ENCODE measurements at regions not wholly inside any gene's neighbourhood (a gene's known extent, or its start where the extent isn't known, plus 50 kb on each side); places are given as distances from the start of the nearest gene placed in this dataset.
"Not testable (repeated sequence)": the region's sequence is repeated elsewhere in the genome, so short reads cannot be mapped to it uniquely, and the experiment has no call there.

GRCh38 chr21:15309022-15309590 lies 244.3 kb upstream of the NRIP1 start:
- no peak for DNase-seq

GRCh38 chr21:15309721-15310120 lies 244.9 kb upstream of the NRIP1 start:
- DNase-seq, result peak in 3 of 56 donors; percentile 4 to 19 (median 19)

- DNase-seq, result no peak
Measured at GRCh38 chr21:15311510-15311909, 246.7 kb upstream of the NRIP1 start.

GRCh38 chr21:15317034-15317433 lies 252.2 kb upstream of the NRIP1 start:
- DNase-seq, result not testable (repeated sequence)

DNA sequence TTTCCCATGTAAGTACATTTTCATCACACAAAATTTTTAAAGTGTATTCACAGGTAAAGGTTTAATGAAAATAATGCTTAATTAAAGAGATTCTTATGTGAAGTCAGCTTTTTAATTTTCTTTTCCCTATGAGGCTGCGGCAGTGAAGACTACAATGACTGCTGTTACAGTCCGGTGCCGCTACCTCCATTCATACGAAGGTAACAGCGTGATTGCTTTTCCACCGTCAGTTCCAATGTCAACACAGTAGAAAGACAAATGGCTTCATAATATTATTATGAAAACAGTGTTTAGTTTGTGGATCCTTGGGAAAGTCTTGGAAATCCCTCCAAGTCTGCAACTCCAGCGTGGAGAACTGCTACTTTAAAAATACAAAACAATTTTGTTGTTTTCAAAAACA lies 254.9 kb upstream of the NRIP1 start:
- DNase-seq, result no peak

- no peak for DNase-seq
Measured at GRCh38 chr21:15324542-15324941, 259.7 kb upstream of the NRIP1 start.

DNA sequence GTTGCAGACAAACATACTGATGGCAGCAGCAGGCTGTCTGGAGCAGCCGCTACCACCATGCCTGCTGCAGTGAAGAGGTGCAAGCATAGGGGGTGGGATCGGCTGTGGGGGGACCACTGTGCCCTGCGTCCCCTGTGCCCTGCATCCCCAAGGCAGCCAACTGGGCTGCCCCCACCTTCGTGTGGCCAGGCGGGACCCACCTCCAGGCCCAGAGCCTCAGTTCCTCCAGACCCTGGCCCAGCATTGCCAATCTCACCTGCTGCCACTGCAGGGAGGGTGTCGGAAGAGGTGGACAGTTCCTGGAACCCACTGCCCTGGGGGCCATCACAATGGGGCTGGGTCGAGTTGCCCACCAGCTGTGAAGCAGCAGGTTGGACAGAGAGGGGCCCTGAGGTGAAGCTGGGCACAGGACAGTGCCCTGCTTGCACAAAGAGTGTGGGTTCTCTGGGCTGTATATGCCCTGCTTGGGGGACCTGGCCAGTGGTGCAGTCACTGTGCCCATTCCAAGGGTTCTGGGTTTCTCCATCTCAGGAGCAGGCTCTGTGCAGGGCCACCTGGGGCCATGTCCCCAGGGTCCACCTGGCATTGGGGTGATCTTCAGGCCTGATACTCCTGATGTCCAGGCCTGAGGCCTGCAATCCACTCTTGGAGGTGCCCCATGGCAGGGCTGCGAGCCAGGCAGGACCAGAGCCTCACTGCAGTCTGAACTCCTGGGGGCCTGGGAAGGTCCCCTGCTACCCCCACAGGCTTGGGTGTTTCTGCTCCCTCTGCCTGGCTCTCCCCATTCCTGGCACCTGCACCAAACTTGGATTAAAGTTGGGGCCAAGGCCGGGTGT lies 261.4 kb upstream of the NRIP1 start:
- no peak for DNase-seq

DNA sequence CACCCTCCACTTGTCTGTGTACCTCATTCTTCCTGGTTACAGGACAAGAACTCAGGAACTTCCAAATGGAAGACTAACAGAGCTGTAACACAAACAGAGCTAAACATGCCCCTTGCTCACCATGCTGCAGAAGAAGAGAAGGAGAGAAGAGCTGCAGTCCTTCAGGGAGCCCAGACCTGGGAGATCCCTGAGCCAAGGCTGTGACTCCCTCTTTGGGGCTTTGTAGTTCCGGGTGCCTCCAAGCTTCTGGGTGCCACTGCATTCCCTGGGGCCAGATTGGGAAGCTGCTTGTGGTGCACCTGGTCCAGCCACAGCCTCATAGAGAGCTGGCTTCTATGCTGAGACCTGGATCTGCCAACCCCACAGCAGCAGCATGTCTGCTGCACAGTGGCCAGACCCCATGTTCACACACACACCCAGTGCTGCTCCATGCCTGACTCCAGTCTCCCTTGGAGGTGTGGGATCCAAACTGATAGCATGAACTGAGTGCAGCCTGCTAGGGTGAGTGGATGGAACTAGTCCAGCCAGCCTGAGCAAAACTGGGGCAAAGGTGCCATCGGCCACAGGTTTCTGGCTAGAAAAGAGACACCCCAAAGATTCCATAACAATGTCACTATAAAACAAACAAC lies 263.0 kb upstream of the NRIP1 start:
- no peak for DNase-seq

- no peak for DNase-seq
Measured at GRCh38 chr21:15329191-15329590, 264.4 kb upstream of the NRIP1 start.

GRCh38 chr21:15330872-15331271 lies 266.1 kb upstream of the NRIP1 start:
- no peak for DNase-seq

DNA sequence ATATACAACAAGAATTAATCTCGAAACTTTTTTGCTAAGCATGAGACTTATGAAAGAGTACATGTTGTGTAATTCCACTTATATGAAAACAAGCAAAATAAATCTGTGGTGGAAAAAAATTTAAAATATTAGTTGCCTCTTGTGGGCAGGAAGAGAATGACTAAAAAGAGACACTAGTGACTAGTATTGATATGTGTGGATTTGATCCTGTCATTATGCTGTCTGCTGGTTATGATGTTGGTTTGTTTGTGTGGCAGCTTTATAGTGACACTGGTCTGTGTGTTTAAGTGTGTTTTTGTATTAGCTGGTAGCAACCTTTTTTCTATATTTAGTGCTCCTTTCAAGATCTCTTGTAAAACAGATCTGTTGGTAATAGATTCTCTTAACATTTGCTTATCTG lies 267.8 kb upstream of the NRIP1 start:
- DNase-seq, result no peak

- no peak for DNase-seq
Measured at GRCh38 chr21:15333136-15333710, 268.4 kb upstream of the NRIP1 start.

- no peak for DNase-seq
Measured at GRCh38 chr21:15333951-15334350, 269.2 kb upstream of the NRIP1 start.

DNA sequence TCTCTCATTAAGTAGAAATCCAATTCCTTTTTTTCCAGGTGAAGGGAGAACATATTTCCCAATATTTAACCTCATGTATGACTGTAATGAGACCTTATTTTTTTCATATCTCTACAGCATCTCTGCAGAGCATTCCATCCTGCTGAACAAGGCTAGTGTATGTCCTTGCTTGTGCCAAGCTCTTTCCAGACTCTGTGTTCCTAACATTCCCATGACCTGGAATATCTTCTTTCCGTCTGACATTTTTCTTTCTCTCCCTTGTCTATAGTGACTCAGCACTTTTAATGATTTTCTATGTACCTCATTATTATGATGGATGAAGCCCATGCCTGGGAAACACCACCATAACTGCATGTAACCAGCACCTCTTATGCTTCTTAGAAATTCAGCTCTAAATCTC lies 278.3 kb upstream of the NRIP1 start:
- DNase-seq, result no peak

GRCh38 chr21:15352009-15352408 lies 287.2 kb upstream of the NRIP1 start:
- DNase-seq, result no peak

DNA sequence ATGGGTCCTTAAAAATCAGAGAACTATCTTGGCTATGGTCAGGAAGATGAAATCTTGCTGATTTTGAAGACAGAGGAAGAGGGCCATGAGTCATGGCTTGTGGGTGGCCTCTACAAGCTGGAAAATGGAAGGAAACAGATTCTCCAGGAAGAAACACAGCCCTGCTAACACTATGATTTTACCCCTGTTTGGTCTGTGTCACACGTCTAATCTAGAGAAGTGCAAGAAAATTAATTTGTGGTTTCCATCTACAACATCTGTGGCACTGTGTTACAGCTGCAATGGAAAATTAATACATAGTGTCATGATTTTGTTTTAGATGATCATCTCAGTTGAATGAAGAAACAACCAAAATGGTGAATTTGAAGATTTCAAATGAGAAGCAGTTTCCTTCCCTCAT lies 288.7 kb upstream of the NRIP1 start:
- no peak for DNase-seq

- no peak for DNase-seq
Measured at GRCh38 chr21:15354516-15354915, 289.7 kb upstream of the NRIP1 start.

DNA sequence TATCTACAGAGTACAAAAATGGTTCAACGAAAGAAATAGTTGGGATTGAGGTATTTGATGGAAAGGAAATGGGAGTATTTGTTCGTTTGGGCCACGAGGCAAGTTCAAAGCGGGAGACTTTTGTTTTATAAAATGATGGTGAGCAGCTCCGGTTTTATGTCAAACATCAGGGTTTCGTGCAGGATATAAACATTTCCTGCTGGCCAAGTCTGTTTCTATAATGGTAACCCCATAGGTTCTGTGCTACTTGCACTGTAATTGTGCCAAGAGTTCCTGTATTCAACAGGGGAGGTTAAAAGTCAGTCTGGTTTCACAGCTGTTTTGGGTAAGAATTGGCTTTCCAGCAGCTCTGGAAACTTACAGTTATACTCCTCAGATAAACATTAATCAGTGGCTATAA lies 290.3 kb upstream of the NRIP1 start:
- no peak for DNase-seq

DNA sequence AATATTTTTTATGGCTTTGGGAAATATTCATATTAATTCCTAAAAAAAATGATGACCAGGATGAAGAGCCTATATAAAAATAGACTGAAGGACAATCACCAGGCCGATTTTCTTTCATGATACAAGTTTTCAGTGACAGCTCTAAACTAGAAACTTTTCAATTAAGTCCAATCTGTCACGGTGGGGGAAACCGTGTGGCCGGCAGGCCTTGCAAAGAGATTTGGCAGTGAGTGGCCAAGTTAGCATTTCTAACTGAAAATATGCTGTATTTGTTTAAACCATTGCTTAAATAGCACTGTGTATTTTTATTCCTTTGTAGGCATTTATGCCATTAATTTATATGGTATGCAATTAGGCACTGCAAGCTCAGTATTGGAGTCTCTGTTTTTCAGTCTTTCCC lies 294.5 kb upstream of the NRIP1 start:
- DNase-seq, result no peak

DNA sequence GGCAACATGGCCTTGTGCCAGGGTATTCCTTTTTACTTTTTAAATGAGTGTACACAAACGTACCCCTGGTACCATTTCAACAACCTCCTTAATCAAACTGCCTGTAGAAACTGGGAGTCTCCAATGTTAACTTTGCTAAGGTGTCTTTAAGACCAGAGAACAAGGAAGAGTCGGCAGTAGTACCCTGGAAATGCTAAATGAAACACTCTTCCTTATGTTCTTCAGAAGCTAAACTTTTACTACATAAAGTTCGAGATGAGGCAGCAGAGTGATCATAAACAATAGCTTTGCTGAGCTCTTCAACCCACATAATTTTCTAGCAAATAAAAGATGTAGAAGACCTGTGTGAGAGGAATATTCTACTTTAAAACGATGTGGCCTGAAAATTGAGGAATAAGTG lies 297.7 kb upstream of the NRIP1 start:
- DNase-seq, result no peak

- DNase-seq, result no peak
Measured at GRCh38 chr21:15363921-15364320, 299.1 kb upstream of the NRIP1 start.

DNA sequence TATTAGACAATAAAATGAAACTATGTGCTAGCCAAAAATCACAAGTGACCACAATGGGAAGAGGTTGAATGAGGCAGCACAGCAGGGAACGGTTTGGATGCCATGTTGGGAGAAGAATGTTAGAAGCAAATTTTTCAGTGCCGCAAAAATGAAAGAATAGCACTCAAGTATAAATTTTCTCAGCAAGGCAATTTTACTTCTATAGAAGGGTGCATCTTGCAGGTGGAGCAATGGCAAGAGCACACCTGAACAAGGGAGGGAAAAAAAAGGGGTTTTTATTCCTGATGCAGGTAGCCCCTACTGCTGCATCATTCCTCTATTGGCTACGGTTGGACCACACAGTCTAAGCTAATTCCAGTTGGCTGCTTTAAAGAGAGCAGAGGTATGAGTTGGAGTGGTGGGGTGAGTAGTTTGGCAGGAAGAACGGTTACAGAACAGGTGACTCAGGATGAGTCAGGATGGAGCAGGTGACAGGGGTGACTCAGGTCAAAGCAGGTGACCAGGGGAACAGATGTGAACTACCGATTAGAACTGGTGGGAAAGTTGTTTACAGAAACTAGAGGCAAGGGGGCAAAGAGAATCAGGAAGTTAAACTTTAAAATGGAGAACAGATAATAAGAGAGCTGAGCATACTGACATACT lies 301.1 kb upstream of the NRIP1 start:
- no peak for DNase-seq
